HG02840 (cell line): ENCODE measurements at regions not wholly inside any gene's neighbourhood (a gene's known extent, or its start where the extent isn't known, plus 50 kb on each side); places are given as distances from the start of the nearest gene placed in this dataset.

Experiments
- ATAC-seq: cut with Tn5 transposase; IDR thresholded peaks from one replicate; pipeline ENCODE4 v1.9.1; 2021; ENCODE audit warnings: mild to moderate bottlenecking, moderate library complexity, moderate number of reproducible peaks; ENCODE audit not compliant: unreplicated experiment, low FRiP score

- ATAC-seq: no peak
Measured at GRCh38 chr9:88691091-88691490, 156.1 kb downstream of the NXNL2 start.

- no peak for ATAC-seq
Measured at GRCh38 chr9:88691811-88692210, 156.8 kb downstream of the NXNL2 start.

- no peak for ATAC-seq
Measured at GRCh38 chr9:88692827-88693226, 157.8 kb downstream of the NXNL2 start.

- ATAC-seq: no peak
Measured at GRCh38 chr9:88694625-88695024, 159.6 kb downstream of the NXNL2 start.

- ATAC-seq: no peak
Measured at GRCh38 chr9:88696501-88696900, 161.5 kb downstream of the NXNL2 start.

- ATAC-seq: no peak
Measured at GRCh38 chr9:88697764-88698432, 162.9 kb downstream of the NXNL2 start.

GRCh38 chr9:88702985-88703384, 168.0 kb downstream of the NXNL2 start:
- no peak for ATAC-seq

GRCh38 chr9:88706193-88707113, 171.5 kb downstream of the NXNL2 start:
- no peak for ATAC-seq

GRCh38 chr9:88710449-88710848, 175.5 kb downstream of the NXNL2 start:
- ATAC-seq: no peak

GRCh38 chr9:88711719-88712118, 176.7 kb downstream of the NXNL2 start:
- ATAC-seq: no peak

- no peak for ATAC-seq
Measured at GRCh38 chr9:88712484-88712883, 177.5 kb downstream of the NXNL2 start.

GRCh38 chr9:88713010-88713409, 178.0 kb downstream of the NXNL2 start:
- ATAC-seq: no peak

- no peak for ATAC-seq
Measured at GRCh38 chr9:88716596-88717290, 181.8 kb downstream of the NXNL2 start.

GRCh38 chr9:88721025-88721424, 186.0 kb downstream of the NXNL2 start:
- no peak for ATAC-seq

GRCh38 chr9:88721495-88722279, 186.7 kb downstream of the NXNL2 start:
- ATAC-seq: no peak

- no peak for ATAC-seq
Measured at GRCh38 chr9:88722753-88723152, 187.8 kb downstream of the NXNL2 start.

GRCh38 chr9:88723751-88724150, 188.8 kb downstream of the NXNL2 start:
- ATAC-seq: no peak

- no peak for ATAC-seq
Measured at GRCh38 chr9:88724331-88724730, 189.4 kb downstream of the NXNL2 start.

- no peak for ATAC-seq
Measured at GRCh38 chr9:88725300-88726019, 190.5 kb downstream of the NXNL2 start.

- ATAC-seq: no peak
Measured at GRCh38 chr9:88726803-88727202, 191.8 kb downstream of the NXNL2 start.
